Effector memory CD8-positive, alpha-beta T cell (primary cell): ENCODE measurements at regions not wholly inside any gene's neighbourhood (a gene's known extent, or its start where the extent isn't known, plus 50 kb on each side); places are given as distances from the start of the nearest gene placed in this dataset.
A peak's percentile ranks its signal among the peaks of the same experiment; 100 is the strongest.

Experiments
- ATAC-seq: fragments of 150-1000 bp; cut with Tn5 transposase; replicated peaks from 2 replicates; pipeline ENCODE4 v1.10.0; 2021; ENCODE audit warnings: mild to moderate bottlenecking, moderate library complexity
- DNase-seq, 3 experiments: peaks; one replicate each; pipeline ENCODE4 v3.0.0; 2021
- H3K27ac Mint-ChIP-seq, 2 donors: one replicate each; pipeline ENCODE4 v1.8.0; 2022; ENCODE audit warnings: mild to moderate bottlenecking in 2 of 2, mixed read lengths in 2 of 2, moderate library complexity in 2 of 2
- H3K27me3 Mint-ChIP-seq, 2 donors: one replicate each; pipeline ENCODE4 v1.8.0; 2022; ENCODE audit warnings: mixed read lengths in 2 of 2
- H3K36me3 Mint-ChIP-seq: one replicate; pipeline ENCODE4 v1.8.0; 2022; ENCODE audit warnings: mild to moderate bottlenecking, moderate library complexity, mixed read lengths; ENCODE audit not compliant: insufficient read depth
- H3K4me1 Mint-ChIP-seq, 2 donors: one replicate each; pipeline ENCODE4 v1.8.0; 2022; ENCODE audit warnings: low read depth in 2 of 2, mixed read lengths in 2 of 2
- H3K4me3 Mint-ChIP-seq, 2 donors: one replicate each; pipeline ENCODE4 v1.8.0; 2022; ENCODE audit warnings: mild to moderate bottlenecking in 2 of 2, mixed read lengths in 2 of 2, moderate library complexity in 2 of 2
- H3K9me3 Mint-ChIP-seq, 2 donors: one replicate each; pipeline ENCODE4 v1.8.0; 2022; ENCODE audit warnings: mixed read lengths in 2 of 2

- Mint-ChIP-seq H3K27ac (no peak overlapping the region), H3K4me1 (no peaks in the 10 kb centered on the region), H3K27me3 (peaks cover 5 to 17% of the 10 kb centered on the region in 2 donors), H3K36me3 (no peaks in the 10 kb centered on the region), H3K4me3 (no peak overlapping the region), H3K9me3 (no peaks in the 10 kb centered on the region)
- no peak for DNase-seq
- no peak for ATAC-seq
These were observed 189.7 kb downstream of the BCAT1 start for GRCh38 chr12:24759155-24759554.

GRCh38 chr12:24756479-24757024 lies 192.3 kb downstream of the BCAT1 start:
- Mint-ChIP-seq H3K4me3 (no peak overlapping the region), H3K9me3 (no peaks in the 10 kb centered on the region), H3K27ac (no peak overlapping the region), H3K36me3 (no peaks in the 10 kb centered on the region), H3K4me1 (no peaks in the 10 kb centered on the region), H3K27me3 (peaks cover 5 to 17% of the 10 kb centered on the region in 2 donors)
- DNase-seq (no peak), ATAC-seq (no peak)

DNA sequence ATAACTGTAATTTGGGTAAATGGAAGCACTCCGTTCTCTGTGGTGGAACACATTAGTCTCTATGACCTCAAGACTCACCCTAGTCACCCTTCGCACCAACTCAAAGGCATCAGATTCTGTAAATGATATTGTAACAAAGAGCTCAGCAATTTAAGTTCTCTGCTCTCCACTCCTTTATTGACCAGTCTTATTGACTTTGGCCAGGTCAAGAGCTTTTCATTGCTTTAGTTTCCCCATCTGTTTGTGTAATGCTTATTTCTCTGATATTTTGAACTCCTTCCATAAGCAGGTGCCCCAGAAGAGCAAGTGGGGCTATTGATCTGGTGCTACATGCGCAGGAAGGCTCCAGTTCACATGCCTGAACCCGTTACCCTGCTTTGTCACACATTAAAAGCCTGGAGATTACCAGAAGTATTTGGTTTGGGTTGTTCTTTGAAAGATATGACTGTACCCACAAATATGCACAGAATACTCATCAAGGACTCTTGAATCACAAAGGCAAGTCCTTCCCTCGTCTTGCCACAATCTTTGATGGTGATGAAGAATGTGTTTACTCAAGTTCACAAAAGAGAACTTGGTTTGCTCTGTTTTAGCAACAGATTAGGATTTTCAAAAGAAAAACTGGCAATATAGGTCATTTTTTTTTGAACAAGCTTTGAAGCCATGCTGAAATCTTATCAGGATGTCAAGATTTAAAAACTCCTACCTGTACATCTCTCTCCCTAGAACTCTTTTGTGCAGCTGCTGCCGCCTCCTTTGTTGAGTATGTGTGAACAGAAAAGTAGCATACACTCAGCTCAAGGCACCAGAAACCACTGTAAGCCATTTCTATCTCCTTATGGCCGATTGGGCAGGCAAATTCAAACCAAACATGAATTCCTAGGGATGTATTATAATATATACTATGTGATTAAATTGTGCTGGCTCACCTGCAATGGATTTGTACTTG lies 193.9 kb downstream of the BCAT1 start:
- Mint-ChIP-seq H3K27me3 (peaks cover 5 to 17% of the 10 kb centered on the region in 2 donors), H3K36me3 (no peaks in the 10 kb centered on the region), H3K27ac (no peak overlapping the region), H3K4me1 (no peaks in the 10 kb centered on the region), H3K9me3 (no peaks in the 10 kb centered on the region), H3K4me3 (no peak overlapping the region)
- DNase-seq (no peak), ATAC-seq (no peak)

DNA sequence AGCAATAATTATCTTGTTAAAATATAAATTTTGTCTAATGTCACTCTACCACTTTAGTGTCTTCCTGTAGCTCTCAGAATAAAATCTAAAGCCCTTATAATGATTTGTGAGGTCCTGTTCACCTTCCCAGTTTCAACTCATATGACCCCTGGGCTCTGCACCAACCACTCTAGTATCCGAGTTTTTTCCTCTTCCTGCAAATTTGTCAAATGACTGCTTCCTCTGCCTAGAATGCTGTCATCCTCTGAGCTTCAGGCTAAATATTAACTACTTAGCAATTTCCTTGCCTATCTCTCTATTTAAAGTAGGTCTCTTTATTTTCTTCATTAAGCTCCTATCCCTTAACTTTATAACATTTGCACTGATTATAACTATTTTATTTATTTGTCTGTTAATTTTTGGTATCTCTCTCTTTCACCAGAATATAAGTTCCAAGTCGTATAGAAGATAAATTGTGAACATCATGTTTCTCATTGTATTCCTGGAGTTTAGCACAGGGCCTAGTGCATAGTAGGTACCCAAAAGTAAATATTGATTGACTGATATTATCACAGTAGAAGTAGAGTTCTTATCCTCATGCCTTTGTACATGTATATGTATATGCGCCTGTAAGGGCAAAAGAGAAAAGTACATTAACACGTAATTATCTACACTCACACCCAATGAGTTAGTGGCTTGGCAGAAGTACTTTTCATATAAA lies 196.0 kb downstream of the BCAT1 start:
- H3K4me3 Mint-ChIP-seq = no peak overlapping the region
- ATAC-seq = no peak

DNA sequence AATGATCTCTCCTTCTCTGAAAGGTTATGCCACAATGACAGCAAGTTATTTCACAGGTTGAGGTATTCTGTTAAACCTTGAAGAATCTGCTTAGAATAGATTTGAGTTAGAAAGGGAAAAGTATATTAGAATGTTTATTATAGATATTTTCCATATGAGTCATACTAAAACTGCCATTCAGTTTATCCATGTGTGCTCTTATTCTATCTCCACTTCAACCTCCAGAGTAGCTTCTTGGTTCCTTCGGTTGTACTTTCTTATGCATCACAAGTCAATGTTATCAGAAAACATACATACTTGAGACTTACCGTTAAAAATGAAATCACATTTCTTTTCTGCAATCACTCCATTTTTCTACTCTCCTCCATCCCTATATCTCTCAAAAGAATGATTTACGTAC lies 197.7 kb downstream of the BCAT1 start:
- Mint-ChIP-seq H3K36me3 (no peaks in the 10 kb centered on the region), H3K27me3 (peaks cover 5 to 16% of the 10 kb centered on the region in 2 donors), H3K4me1 (no peaks in the 10 kb centered on the region), H3K4me3 (no peak overlapping the region), H3K27ac (no peak overlapping the region), H3K9me3 (no peaks in the 10 kb centered on the region)
- ATAC-seq = no peak
- DNase-seq = no peak

More for the DNA sequence above, 196.0 kb downstream of the BCAT1 start:
- no peak overlapping the region for H3K27ac Mint-ChIP-seq
- H3K27me3 Mint-ChIP-seq = peaks cover 5 to 17% of the 10 kb centered on the region in 2 donors
- no peak for DNase-seq
- H3K9me3 Mint-ChIP-seq = no peaks in the 10 kb centered on the region
- no peaks in the 10 kb centered on the region for H3K4me1 Mint-ChIP-seq
- no peaks in the 10 kb centered on the region for H3K36me3 Mint-ChIP-seq

DNA sequence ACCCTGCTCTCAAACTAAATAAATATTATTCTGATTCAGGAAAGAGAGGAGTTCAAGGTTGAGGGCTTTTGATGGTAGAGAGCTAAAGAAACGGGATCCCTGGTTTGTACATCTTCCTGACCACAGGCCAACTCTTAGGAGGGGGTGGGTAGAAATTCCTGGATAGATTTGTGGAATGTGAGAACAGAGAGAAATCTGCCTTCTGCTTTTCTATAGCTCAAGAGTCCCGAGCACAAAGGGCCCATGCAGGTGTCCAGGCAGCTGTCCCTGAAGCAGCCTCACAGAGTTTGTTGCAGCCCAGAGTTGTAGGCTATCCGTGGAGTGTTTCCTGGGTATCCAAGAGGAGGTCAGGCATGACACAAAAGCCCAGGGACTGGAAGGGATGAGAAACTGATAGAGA lies 198.6 kb downstream of the BCAT1 start:
- Mint-ChIP-seq H3K9me3 (no peaks in the 10 kb centered on the region), H3K36me3 (no peaks in the 10 kb centered on the region), H3K27ac (no peak overlapping the region), H3K4me1 (no peaks in the 10 kb centered on the region), H3K4me3 (no peak overlapping the region), H3K27me3 (peaks cover 5 to 9% of the 10 kb centered on the region in 2 donors)
- no peak for DNase-seq
- ATAC-seq = no peak

DNA sequence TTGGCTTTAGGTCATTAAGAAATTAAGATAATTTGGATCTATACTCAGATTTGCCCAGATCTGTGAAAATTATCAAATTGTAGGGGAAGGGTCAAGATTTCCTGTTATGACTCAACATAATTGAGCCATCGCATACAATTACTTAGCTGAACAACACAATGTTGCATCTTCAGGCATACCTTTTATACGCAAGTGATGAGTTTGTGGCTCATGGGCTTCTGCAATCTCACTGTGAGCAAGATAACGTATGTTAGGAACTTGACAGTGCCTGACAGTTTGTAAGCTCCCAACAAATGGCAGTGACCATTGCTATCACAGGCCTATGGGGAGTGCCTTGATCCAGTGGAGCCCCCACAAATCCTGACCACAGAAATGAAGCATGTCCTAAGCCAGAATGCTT lies 199.7 kb downstream of the BCAT1 start:
- H3K27ac Mint-ChIP-seq = no peak overlapping the region
- no peaks in the 10 kb centered on the region for H3K9me3 Mint-ChIP-seq
- ATAC-seq (no peak), DNase-seq (no peak)
- H3K4me3 Mint-ChIP-seq = no peak overlapping the region
- no peaks in the 10 kb centered on the region for H3K27me3 Mint-ChIP-seq
- H3K36me3 Mint-ChIP-seq = no peaks in the 10 kb centered on the region
- H3K4me1 Mint-ChIP-seq = no peaks in the 10 kb centered on the region

- Mint-ChIP-seq H3K36me3 (no peaks in the 10 kb centered on the region), H3K27ac (no peak overlapping the region), H3K4me1 (no peaks in the 10 kb centered on the region), H3K4me3 (no peak overlapping the region), H3K9me3 (no peaks in the 10 kb centered on the region), H3K27me3 (no peaks in the 10 kb centered on the region)
- ATAC-seq (no peak), DNase-seq (no peak)
These were observed 200.6 kb downstream of the BCAT1 start for GRCh38 chr12:24748326-24748725.

- no peaks in the 10 kb centered on the region for H3K36me3 Mint-ChIP-seq
These were observed 202.0 kb downstream of the BCAT1 start for GRCh38 chr12:24746864-24747263.

DNA sequence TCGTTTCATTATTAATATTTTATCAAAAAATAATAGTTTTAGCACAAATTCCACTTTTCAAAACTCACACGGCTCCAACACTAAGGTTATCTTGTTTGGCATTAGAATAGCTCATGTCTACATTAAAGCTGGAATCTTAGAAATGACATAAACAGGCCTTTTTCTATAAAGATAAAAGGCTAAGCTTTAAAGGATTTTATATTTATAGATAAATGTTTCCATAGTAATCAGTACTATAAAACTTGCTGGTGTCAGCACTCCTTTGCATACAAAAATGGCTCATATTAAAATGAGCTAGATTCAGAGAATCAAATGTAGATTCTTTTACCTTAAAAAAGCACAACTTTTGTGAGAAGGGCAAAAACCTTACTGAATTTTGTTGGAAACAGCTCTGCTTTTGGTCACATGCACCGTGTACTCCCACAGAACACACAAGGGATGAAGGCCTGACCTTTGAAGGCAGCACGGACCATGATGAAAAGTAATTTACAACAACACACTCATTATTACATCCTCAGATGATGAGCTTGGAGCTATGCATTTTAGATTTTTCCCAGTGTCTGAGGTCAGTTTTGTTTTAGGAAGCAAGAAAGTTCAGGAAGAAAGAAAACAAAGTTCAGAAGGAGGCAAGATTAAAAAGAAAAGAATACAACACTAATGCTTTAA lies 202.8 kb downstream of the BCAT1 start:
- DNase-seq (no peak), ATAC-seq (no peak)
- Mint-ChIP-seq H3K9me3 (no peaks in the 10 kb centered on the region), H3K4me3 (no peak overlapping the region), H3K36me3 (no peaks in the 10 kb centered on the region), H3K27ac (no peak overlapping the region), H3K4me1 (peaks cover 5 to 6% of the 10 kb centered on the region in 2 donors), H3K27me3 (no peaks in the 10 kb centered on the region)

More at GRCh38 chr12:24746864-24747263, 202.0 kb downstream of the BCAT1 start:
- Mint-ChIP-seq H3K9me3 (no peaks in the 10 kb centered on the region), H3K4me1 (peaks cover 0 to 3% of the 10 kb centered on the region in 2 donors), H3K27ac (no peak overlapping the region), H3K27me3 (no peaks in the 10 kb centered on the region), H3K4me3 (no peak overlapping the region)
- no peak for ATAC-seq
- DNase-seq = no peak

DNA sequence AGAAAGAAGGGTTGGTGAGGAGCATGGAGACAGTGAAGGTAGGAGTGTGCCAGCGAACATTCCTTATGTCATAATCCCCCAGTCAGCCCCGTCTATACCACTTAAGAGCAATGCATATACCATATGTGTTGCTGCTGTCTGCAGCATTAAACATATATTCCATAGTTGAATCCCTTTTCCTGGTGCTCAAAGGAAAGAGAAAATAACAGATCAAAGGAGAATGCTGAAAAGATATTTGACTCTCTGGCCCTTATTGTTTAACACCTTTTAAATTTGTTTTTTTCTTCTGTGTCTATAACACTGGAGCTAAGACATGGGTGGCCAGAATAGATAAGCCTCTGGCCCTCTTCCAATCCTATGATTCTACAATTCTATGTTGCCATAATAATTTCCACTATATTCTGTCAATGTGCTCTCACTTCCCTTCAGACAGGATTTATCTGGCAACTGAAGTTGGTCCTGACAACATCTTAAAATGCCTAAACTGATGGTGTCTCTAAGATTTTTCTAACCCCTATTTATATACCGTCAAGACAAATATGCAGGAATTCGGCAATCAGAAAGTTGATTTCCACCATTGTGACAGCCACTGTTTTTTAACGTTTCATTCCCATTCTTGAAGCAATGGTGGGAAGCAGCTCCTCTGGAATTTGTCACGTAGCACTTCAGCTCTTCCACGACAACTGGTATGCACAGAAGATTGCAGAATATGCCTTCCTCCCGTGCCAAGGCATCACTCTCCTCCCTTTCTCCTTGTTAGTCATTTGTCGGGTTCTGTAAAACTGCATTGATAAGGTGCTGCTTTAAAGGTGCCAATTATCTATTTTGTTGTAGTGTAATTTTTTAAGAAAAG lies 204.7 kb downstream of the BCAT1 start:
- Mint-ChIP-seq H3K4me3 (no peak overlapping the region), H3K4me1 (peaks cover 8 to 14% of the 10 kb centered on the region in 2 donors), H3K27me3 (no peaks in the 10 kb centered on the region), H3K9me3 (no peaks in the 10 kb centered on the region), H3K27ac (no peak overlapping the region), H3K36me3 (no peaks in the 10 kb centered on the region)
- DNase-seq (no peak), ATAC-seq (no peak)

GRCh38 chr12:24742378-24742777 lies 206.5 kb downstream of the BCAT1 start:
- no peaks in the 10 kb centered on the region for H3K9me3 Mint-ChIP-seq
- H3K4me3 Mint-ChIP-seq = no peak overlapping the region
- peak; percentile 36 for ATAC-seq
- H3K36me3 Mint-ChIP-seq = no peaks in the 10 kb centered on the region
- DNase-seq = no peak
- no peaks in the 10 kb centered on the region for H3K27me3 Mint-ChIP-seq
- peaks cover 8 to 14% of the 10 kb centered on the region in 2 donors for H3K4me1 Mint-ChIP-seq
- H3K27ac Mint-ChIP-seq = peak overlapping the region in 1 of 2 donors; percentile 2
